ENCODE measurements at regions not wholly inside any gene's neighbourhood (a gene's known extent, or its start where the extent isn't known, plus 50 kb on each side); places are given as distances from the start of the nearest gene placed in this dataset.

DNA sequence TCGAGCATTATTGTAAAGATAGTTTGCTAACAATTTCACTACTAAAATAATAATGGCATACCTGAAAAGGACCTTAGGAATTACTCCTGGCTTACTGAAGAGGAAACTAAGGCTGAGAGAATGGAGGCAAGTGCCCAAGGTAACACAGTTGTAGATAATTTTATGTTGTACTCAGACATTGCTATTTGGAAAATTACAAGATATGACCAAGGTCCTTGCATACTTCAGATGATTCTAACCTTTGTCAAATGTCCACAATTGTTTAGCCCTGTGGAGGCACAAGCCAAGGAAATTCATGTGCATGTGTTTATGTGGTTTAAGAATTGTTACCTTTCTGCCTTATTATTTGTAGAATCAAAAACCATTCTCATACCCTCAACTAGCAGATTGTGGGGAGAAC is 105.7 kb downstream of the TUSC7 start:
- no peaks in the 10 kb centered on the region for H3K23me2 ChIP-seq (ENCODE audit: low read depth, low read length)
- H3K4me1 ChIP-seq (replicated peaks in 1 of 4; ENCODE audit: control insufficient read depth in 3 of 4, insufficient read depth in 4 of 4, low read length in 3 of 4), result peaks cover 0 to 12% (median 2%) of the 10 kb centered on the region in 4 experiments; a peak in 3 of 7 replicates
- H3K4me3 ChIP-seq (ENCODE audit: extremely low read depth in 1 of 4, insufficient read depth in 2 of 4, low read depth in 3 of 4, low read length in 4 of 4), result no peak overlapping the region
- no peaks in the 10 kb centered on the region for H3K27me3 ChIP-seq (replicated peaks in 1 of 4; ENCODE audit: control insufficient read depth in 3 of 4, extremely low read depth in 1 of 4, insufficient read depth in 3 of 4, low read length in 3 of 4)
- H4K20me1 ChIP-seq (replicated peaks in 1 of 2; ENCODE audit: control insufficient read depth in 1 of 2, insufficient read depth in 2 of 2, low read length in 2 of 2), result no peaks in the 10 kb centered on the region
- H4K8ac ChIP-seq (ENCODE audit: extremely low read depth, insufficient read depth, low read length), result no peak overlapping the region
- no peak overlapping the region for H2AFZ ChIP-seq (ENCODE audit: low read length)
- FAIRE-seq (no peak), DNase-seq (ENCODE audit: low read depth in 1 of 2, low spot score in 2 of 2) (no peak)
- H2BK20ac ChIP-seq (ENCODE audit: low read length), result no peak overlapping the region
- H3K56ac ChIP-seq (replicated peaks; ENCODE audit: insufficient read length, low read depth, low read length), result no peak overlapping the region
- no peaks in the 10 kb centered on the region; a peak in 1 of 4 replicates for H3K9me3 ChIP-seq (ENCODE audit: insufficient read depth in 2 of 2, low read depth in 1 of 2, low read length in 1 of 2)
- no peaks in the 10 kb centered on the region for H3K79me1 ChIP-seq (ENCODE audit: low read depth, low read length)
- no peak overlapping the region for H3K4ac ChIP-seq (replicated peaks; ENCODE audit: insufficient read length, low read depth, low read length)
- H3K4me2 ChIP-seq (ENCODE audit: insufficient read depth in 1 of 2, low read depth in 2 of 2, low read length in 2 of 2), result no peak overlapping the region
- H2BK15ac ChIP-seq (ENCODE audit: low read length), result no peak overlapping the region
- CTCF ChIA-PET (ENCODE audit: partially characterized antibody), result no interaction called here
- H2BK120ac ChIP-seq (replicated peaks; ENCODE audit: low read depth, low read length), result no peak overlapping the region
- H3K79me2 ChIP-seq (ENCODE audit: control insufficient read depth in 1 of 2, insufficient read depth in 2 of 2, low read length in 2 of 2), result no peaks in the 10 kb centered on the region
- H3K36me3 ChIP-seq (ENCODE audit: control insufficient read depth in 2 of 4, insufficient read depth in 4 of 4, low read length in 3 of 4), result no peaks in the 10 kb centered on the region
- no peak overlapping the region for H3K23ac ChIP-seq (ENCODE audit: insufficient read length)
- no peak overlapping the region for H2AK5ac ChIP-seq (ENCODE audit: low read depth, low read length)
- no peak overlapping the region for H3K14ac ChIP-seq (ENCODE audit: insufficient read length)
- H3K18ac ChIP-seq (ENCODE audit: extremely low read depth, low read length), result no peak overlapping the region
- 83% methylated on average over 1 of the region's 1 CpG; no CpG with 5 or more reads in 1 of the 2 experiments for WGBS, 2 experiments (ENCODE audit: extremely low coverage in 1 of 2, insufficient coverage in 1 of 2, insufficient read length in 1 of 2, insufficient replicate concordance in 2 of 2, low coverage in 1 of 2, low lambda C conversion rate in 2 of 2, missing lambda C conversion rate in 1 of 2)
- no peak overlapping the region for H4K5ac ChIP-seq (ENCODE audit: insufficient read length, low read depth, low read length)
- no peak overlapping the region for H2BK5ac ChIP-seq (ENCODE audit: low read depth, low read length)
- no peak overlapping the region for H3K27ac ChIP-seq (ENCODE audit: low read depth, low read length)
- H2BK12ac ChIP-seq (ENCODE audit: low read depth, low read length), result no peak overlapping the region
- no peak overlapping the region for H4K91ac ChIP-seq (replicated peaks; ENCODE audit: insufficient read length, low read length)
- H3K9ac ChIP-seq (replicated peaks in 1 of 4; ENCODE audit: extremely low read depth in 1 of 4, low read depth in 3 of 4, low read length in 3 of 4), result no peak overlapping the region
- POLR2A ChIA-PET (ENCODE audit: partially characterized antibody), result no interaction called here
- TF ChIP-seq RAD21 (IDR thresholded peaks at IDR 0.05 in 1 of 2, conservative IDR thresholded peaks at IDR 0.05 in 1 of 2; ENCODE audit: low read depth in 2 of 2, low read length in 2 of 2) (no peak), BRCA1 (IDR thresholded peaks at IDR 0.05; ENCODE audit: low read depth, low read length) (no peak), PHF8 (conservative IDR thresholded peaks at IDR 0.05; ENCODE audit: low read depth, low read length) (no peak), SAP30 (IDR thresholded peaks at IDR 0.05; ENCODE audit: insufficient read depth, insufficient replicate concordance, low read length) (no peak), KDM4A (IDR thresholded peaks at IDR 0.05; ENCODE audit: low read depth, low read length, severe bottlenecking) (no peak), POLR2AphosphoS5 (IDR thresholded peaks at IDR 0.05; ENCODE audit: low read depth, low read length) (no peak)
